GM19395 (cell line): ENCODE measurements at regions not wholly inside any gene's neighbourhood (a gene's known extent, or its start where the extent isn't known, plus 50 kb on each side); places are given as distances from the start of the nearest gene placed in this dataset.

Experiments
- ATAC-seq: cut with Tn5 transposase; IDR thresholded peaks from one replicate; pipeline ENCODE4 v1.9.1; 2021; ENCODE audit warnings: mild to moderate bottlenecking, moderate library complexity; ENCODE audit not compliant: unreplicated experiment

- no peak for ATAC-seq
Measured at GRCh38 chr4:136329042-136329662, 1203.1 kb downstream of the PCDH18 start.

- ATAC-seq, result no peak
Measured at GRCh38 chr4:136328131-136328530, 1204.2 kb downstream of the PCDH18 start.

GRCh38 chr4:136320465-136320813 is 1211.9 kb downstream of the PCDH18 start:
- no peak for ATAC-seq

GRCh38 chr4:136319789-136320464 is 1212.4 kb downstream of the PCDH18 start:
- no peak for ATAC-seq

GRCh38 chr4:136316961-136317360 is 1215.3 kb downstream of the PCDH18 start:
- ATAC-seq, result no peak

- ATAC-seq, result no peak
Measured at GRCh38 chr4:136314686-136315085, 1217.6 kb downstream of the PCDH18 start.

- no peak for ATAC-seq
Measured at GRCh38 chr4:136311774-136312173, 1220.5 kb downstream of the PCDH18 start.

GRCh38 chr4:136307765-136308164 is 1224.5 kb downstream of the PCDH18 start:
- ATAC-seq, result no peak

- ATAC-seq, result no peak
Measured at GRCh38 chr4:136306361-136306760, 1225.9 kb downstream of the PCDH18 start.

- no peak for ATAC-seq
Measured at GRCh38 chr4:136302566-136302965, 1229.7 kb downstream of the PCDH18 start.

- ATAC-seq, result no peak
Measured at GRCh38 chr4:136301749-136302495, 1230.4 kb downstream of the PCDH18 start.

- no peak for ATAC-seq
Measured at GRCh38 chr4:136283977-136284376, 1248.3 kb downstream of the PCDH18 start.

- no peak for ATAC-seq
Measured at GRCh38 chr4:136281889-136282288, 1250.4 kb downstream of the PCDH18 start.

GRCh38 chr4:136281307-136281706 is 1251.0 kb downstream of the PCDH18 start:
- ATAC-seq, result no peak

- no peak for ATAC-seq
Measured at GRCh38 chr4:136277741-136278140, 1254.6 kb downstream of the PCDH18 start.

GRCh38 chr4:136246876-136247275 is 1285.4 kb downstream of the PCDH18 start:
- ATAC-seq, result no peak

- no peak for ATAC-seq
Measured at GRCh38 chr4:136241221-136241986, 1290.9 kb downstream of the PCDH18 start.

GRCh38 chr4:136227315-136227714 is 1305.0 kb downstream of the PCDH18 start:
- ATAC-seq, result no peak

GRCh38 chr4:136219592-136220125 is 1312.6 kb downstream of the PCDH18 start:
- no peak for ATAC-seq

GRCh38 chr4:136203199-136203598 is 1329.1 kb downstream of the PCDH18 start:
- no peak for ATAC-seq

GRCh38 chr4:136198358-136198757 is 1333.9 kb downstream of the PCDH18 start:
- no peak for ATAC-seq
